Gastrocnemius medialis (tissue), 4 donors: ENCODE measurements at regions not wholly inside any gene's neighbourhood (a gene's known extent, or its start where the extent isn't known, plus 50 kb on each side); places are given as distances from the start of the nearest gene placed in this dataset.

Experiments used
- ATAC-seq, 2 donors: fragments of 150-250 bp; one replicate each; pipeline ENCODE4 v1.9.1; 2016
- DNase-seq, 2 donors: peaks; one replicate each; pipeline ENCODE4 v3.0.0-alpha.2; 2019
- H3K27ac ChIP-seq, 4 donors: fragments of 200-600 bp; sonication (generic); 1 replicate in 1 of 4; 2 replicates in 3 of 4; pipeline ENCODE4 v1.5.1; 2016 to 2018; ENCODE audit warnings: mild to moderate bottlenecking in 2 of 4, moderate library complexity in 1 of 4
- H3K27me3 ChIP-seq, 3 donors: fragments of 200-600 bp; sonication (generic) in 2 of 3; 1 replicate in 1 of 3; 2 replicates in 2 of 3; pipeline versions ENCODE4 v1.5.1 to v1.6.0; 2016 to 2019; ENCODE audit warnings: mild to moderate bottlenecking in 1 of 3, moderate library complexity in 1 of 3
- H3K36me3 ChIP-seq, 2 donors: fragments of 200-600 bp; sonication (generic) in 1 of 2; one replicate each; pipeline ENCODE4 v1.5.1; 2017 to 2018
- H3K4me1 ChIP-seq, 2 donors: fragments of 200-600 bp; sonication (generic) in 1 of 2; one replicate each; pipeline ENCODE4 v1.5.1; 2016 to 2017; ENCODE audit warnings: mild to moderate bottlenecking in 2 of 2
- H3K4me3 ChIP-seq, 4 donors: fragments of 200-600 bp; sonication (generic) in 3 of 4; 1 replicate in 1 of 4; 2 replicates in 3 of 4; pipeline ENCODE4 v1.5.1; 2016 to 2019; ENCODE audit warnings: mild to moderate bottlenecking in 2 of 4
- H3K9me3 ChIP-seq, 3 donors: fragments of 200-600 bp; sonication (generic) in 2 of 3; 1 replicate in 1 of 3; 2 replicates in 2 of 3; pipeline ENCODE4 v1.5.1; 2016 to 2019
- CTCF ChIP-seq, 5 experiments: fragments of 450-650 bp in 3 of 5; fragments of 200-600 bp in 2 of 5; sonication (generic) in 2 of 5; IDR thresholded peaks in 4 of 5; conservative IDR thresholded peaks in 1 of 5; 1 replicate in 4 of 5; 2 replicates in 1 of 5; pipeline ENCODE4 v1.5.1; 2016 to 2019; ENCODE audit warnings: antibody characterized with exemption in 5 of 5, mild to moderate bottlenecking in 3 of 5, moderate library complexity in 3 of 5
- POLR2A ChIP-seq, 2 donors: fragments of 450-650 bp; IDR thresholded peaks; one replicate each; pipeline ENCODE4 v1.6.1; 2017; ENCODE audit warnings: antibody characterized with exemption in 2 of 2, mild to moderate bottlenecking in 2 of 2, moderate library complexity in 2 of 2
- in situ Hi-C, 4 donors: fragments of 200-750 bp; cut with MboI; loops; one replicate each; pipeline versions ENCODE4 v1.15.0 to v1.8.0; 2017; ENCODE audit warnings: low sequenced_read_pairs in 4 of 4
- intact Hi-C: fragments of 100-400 bp; cut with DNase I; formaldehyde crosslinking; loops from one replicate; pipeline ENCODE4 v1.15.1; 2023; ENCODE audit warnings: low total_unique reads

DNA sequence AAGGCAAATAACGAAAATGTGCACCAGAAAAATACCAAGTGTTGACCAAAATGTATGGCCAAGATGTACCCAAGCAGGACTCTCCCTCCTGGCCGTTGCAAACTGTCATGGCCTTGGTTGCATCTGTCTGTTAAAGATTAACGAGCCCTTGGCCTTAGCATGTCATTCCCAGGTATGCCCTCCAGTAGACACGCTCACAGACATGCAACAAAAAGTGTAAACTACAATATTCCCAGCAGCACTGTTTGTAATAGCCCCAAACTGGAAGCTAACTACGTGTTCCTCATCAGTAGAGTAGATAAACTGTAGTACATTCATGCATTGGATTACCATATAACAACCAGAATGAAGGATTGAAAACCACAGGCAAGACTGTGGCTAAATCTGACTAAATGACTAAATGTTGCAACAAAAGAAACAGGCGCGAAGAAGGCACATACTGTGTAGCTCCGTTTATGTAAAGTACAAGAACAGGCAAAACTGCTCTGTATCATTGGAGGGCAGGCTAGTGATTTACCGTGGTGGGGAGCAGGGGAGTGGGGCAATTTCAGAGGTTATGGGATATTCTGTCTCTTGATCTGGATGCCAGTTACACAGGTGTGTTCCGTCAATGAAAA, 232.8 kb upstream of the DIO3 start:
- H3K4me1 ChIP-seq, result no peaks in the 10 kb centered on the region
- in situ Hi-C loops, result no loop called here

DNA sequence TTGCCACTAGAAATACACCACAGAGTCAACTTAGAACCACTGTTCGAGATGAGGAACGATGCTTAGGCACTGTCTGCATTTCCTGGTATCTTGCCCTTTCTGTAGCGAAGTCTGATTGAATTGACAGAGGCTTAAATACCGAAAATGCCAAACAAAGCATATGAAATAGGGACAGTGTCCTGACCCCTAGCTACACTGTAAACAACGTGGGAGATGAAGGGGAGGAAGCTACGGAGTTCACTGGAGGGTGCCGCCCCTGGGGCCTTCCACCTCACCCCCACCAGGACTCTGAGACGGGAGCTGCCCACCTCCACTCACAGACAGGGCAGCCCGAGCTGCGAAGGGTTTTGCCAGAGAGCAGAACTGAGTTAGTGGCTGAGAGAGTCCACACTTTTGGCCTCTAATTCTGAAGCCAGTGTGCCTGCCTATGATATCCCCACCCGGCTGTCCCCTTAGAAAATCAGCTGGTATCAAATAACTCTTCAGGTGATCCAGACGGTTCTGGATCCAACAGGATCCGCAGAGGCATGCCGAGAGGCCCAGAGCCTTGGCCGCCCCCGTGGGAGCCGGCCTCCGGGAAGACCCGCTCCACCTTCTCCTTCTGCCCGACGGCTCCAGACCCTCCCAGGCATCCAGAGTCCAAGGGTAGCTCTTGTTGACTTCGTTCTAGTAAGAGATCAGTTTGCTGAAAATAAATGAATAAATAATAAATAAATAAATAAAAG, 230.7 kb upstream of the DIO3 start:
- H3K36me3 ChIP-seq, result no peaks in the 10 kb centered on the region
- ATAC-seq (no peak), DNase-seq (no peak)
- no peaks in the 10 kb centered on the region for H3K4me1 ChIP-seq
- no peak overlapping the region for H3K4me3 ChIP-seq
- intact Hi-C loops (no loop called here), in situ Hi-C loops (no loop called here)
- H3K9me3 ChIP-seq, result no peaks in the 10 kb centered on the region
- H3K27me3 ChIP-seq, result no peaks in the 10 kb centered on the region
- TF ChIP-seq POLR2A (IDR thresholded peaks at IDR 0.05) (no peak), CTCF (IDR thresholded peaks at IDR 0.05 in 4 of 5, conservative IDR thresholded peaks at IDR 0.05 in 1 of 5) (no peak)
- no peak overlapping the region for H3K27ac ChIP-seq

More for the DNA sequence above, 232.8 kb upstream of the DIO3 start:
- ATAC-seq, result no peak
- Histone ChIP-seq H3K9me3 (no peaks in the 10 kb centered on the region), H3K4me3 (no peak overlapping the region), H3K27ac (no peak overlapping the region), H3K36me3 (no peaks in the 10 kb centered on the region), H3K27me3 (no peaks in the 10 kb centered on the region)
- no peak for TF ChIP-seq POLR2A (IDR thresholded peaks at IDR 0.05)
- no peak for TF ChIP-seq CTCF (IDR thresholded peaks at IDR 0.05 in 4 of 5, conservative IDR thresholded peaks at IDR 0.05 in 1 of 5)
- intact Hi-C loops, result no loop called here
- DNase-seq, result no peak

DNA sequence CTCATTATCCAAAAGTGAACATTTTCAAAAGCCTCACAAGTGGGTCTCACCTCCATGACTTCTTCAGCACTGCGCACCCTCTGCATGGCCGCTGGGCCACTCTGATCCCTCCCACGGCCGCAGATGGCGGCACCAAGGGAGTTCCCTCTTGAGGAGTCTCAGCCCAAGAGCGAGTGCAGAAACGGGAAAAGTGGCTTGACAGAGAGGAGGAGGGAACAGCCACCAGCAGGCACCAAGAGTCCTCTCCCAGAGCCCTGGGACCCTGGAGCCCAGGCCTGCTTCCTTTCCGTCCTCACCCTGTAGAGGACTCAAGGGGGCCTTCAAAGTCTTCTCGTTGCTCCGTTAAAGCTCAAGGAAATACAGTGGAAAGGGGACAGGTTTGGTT, 230.2 kb upstream of the DIO3 start:
- Histone ChIP-seq H3K36me3 (no peaks in the 10 kb centered on the region), H3K4me1 (no peaks in the 10 kb centered on the region), H3K4me3 (no peak overlapping the region), H3K9me3 (no peaks in the 10 kb centered on the region), H3K27ac (no peak overlapping the region), H3K27me3 (no peaks in the 10 kb centered on the region)
- TF ChIP-seq CTCF (IDR thresholded peaks at IDR 0.05 in 4 of 5, conservative IDR thresholded peaks at IDR 0.05 in 1 of 5) (no peak), POLR2A (IDR thresholded peaks at IDR 0.05) (no peak)
- ATAC-seq (no peak), DNase-seq (no peak)
- intact Hi-C loops (no loop called here), in situ Hi-C loops (no loop called here)

- H3K4me1 ChIP-seq, result no peaks in the 10 kb centered on the region
- H3K9me3 ChIP-seq, result no peaks in the 10 kb centered on the region
- no peak for DNase-seq
- H3K27me3 ChIP-seq, result no peaks in the 10 kb centered on the region
- no peaks in the 10 kb centered on the region for H3K36me3 ChIP-seq
- in situ Hi-C loops (no loop called here), intact Hi-C loops (no loop called here)
- H3K4me3 ChIP-seq, result no peak overlapping the region
- ATAC-seq, result no peak
- H3K27ac ChIP-seq, result no peak overlapping the region
- TF ChIP-seq CTCF (IDR thresholded peaks at IDR 0.05 in 4 of 5, conservative IDR thresholded peaks at IDR 0.05 in 1 of 5) (no peak), POLR2A (IDR thresholded peaks at IDR 0.05) (no peak)
Measured at GRCh38 chr14:101331661-101332169, 229.6 kb upstream of the DIO3 start.
